ENCODE measurements at regions not wholly inside any gene's neighbourhood (a gene's known extent, or its start where the extent isn't known, plus 50 kb on each side); places are given as distances from the start of the nearest gene placed in this dataset.

DNA sequence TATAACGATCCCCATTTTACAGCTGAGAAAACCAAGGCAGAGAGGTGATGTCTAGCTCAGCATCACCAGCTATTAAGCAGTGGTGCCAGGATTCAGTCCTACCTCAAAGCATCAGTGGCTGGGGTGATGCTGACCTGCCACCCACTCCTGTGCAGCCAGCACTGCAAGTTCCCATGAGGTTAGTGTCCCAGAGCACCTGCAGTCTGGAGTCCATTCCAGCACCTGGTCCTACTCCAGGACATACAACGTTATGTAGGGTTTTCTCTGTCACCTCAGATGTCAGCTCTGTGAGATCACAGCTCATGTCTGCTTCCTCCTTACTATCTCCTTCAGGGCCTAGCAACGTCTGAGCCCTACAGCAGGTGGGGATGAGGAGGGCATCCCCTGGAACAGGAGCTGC lies 328.0 kb upstream of the HS6ST1 start:
- TF ChIP-seq CTCF (IDR thresholded peaks at IDR 0.05) (no peak), POLR2A (IDR thresholded peaks at IDR 0.05) (no peak)

Data from thyroid gland (tissue), 4 donors.